OCI-LY7 (cell line): ENCODE measurements at regions not wholly inside any gene's neighbourhood (a gene's known extent, or its start where the extent isn't known, plus 50 kb on each side); places are given as distances from the start of the nearest gene placed in this dataset.

Source experiments
- EZH2phosphoT487 ChIP-seq: fragments of 200-600 bp; sonication (generic); IDR thresholded peaks from 2 replicates; pipeline ENCODE4 v1.6.1; 2018; ENCODE audit warnings: low read depth, borderline replicate concordance, mild to moderate bottlenecking, mixed run types, antibody characterized with exemption, low read length, moderate library complexity, mixed read lengths
- TF ChIP-seq, protein P1 (sequence below): fragments of 200-600 bp; sonication (generic); conservative IDR thresholded peaks from 2 replicates; pipeline ENCODE4 v1.5.1; 2014; ENCODE audit warnings: mild to moderate bottlenecking, antibody characterized with exemption, low read length, moderate library complexity, mixed read lengths

DNA sequence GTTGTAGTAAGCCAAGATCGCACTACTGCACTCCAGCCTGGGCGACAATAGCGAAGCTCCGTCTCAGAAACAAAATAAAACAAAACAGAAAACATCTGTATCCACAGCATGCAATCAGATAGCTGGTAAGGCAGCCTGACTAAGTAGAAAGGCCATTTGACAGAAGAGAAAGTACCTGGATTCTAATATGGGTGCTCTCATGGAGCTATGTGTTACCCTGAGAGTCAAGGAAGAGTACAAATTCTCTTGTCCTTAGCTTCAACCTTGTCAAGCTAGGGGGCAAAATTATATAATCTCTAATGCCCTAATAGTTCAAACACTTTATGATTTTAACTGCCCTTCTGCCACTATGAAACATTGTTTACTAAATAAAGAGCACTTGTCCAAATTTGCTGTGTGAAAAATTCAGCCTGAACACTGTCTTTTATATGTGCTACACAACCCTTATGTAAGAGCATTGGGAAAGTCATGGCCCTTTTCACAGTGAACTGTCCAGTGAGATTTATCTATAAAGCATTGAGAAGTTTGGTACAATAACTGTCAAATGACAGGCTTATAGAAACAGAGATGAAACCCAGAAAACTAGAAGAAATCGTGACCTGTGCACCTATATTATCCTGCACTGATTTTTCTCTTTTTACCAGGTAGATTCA lies 51.2 kb upstream of the PRKG1 start:
- TF ChIP-seq, protein P1, sequence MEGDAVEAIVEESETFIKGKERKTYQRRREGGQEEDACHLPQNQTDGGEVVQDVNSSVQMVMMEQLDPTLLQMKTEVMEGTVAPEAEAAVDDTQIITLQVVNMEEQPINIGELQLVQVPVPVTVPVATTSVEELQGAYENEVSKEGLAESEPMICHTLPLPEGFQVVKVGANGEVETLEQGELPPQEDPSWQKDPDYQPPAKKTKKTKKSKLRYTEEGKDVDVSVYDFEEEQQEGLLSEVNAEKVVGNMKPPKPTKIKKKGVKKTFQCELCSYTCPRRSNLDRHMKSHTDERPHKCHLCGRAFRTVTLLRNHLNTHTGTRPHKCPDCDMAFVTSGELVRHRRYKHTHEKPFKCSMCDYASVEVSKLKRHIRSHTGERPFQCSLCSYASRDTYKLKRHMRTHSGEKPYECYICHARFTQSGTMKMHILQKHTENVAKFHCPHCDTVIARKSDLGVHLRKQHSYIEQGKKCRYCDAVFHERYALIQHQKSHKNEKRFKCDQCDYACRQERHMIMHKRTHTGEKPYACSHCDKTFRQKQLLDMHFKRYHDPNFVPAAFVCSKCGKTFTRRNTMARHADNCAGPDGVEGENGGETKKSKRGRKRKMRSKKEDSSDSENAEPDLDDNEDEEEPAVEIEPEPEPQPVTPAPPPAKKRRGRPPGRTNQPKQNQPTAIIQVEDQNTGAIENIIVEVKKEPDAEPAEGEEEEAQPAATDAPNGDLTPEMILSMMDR = no peak
- no peak for TF ChIP-seq EZH2phosphoT487
